GM10248 (cell line): ENCODE measurements at regions not wholly inside any gene's neighbourhood (a gene's known extent, or its start where the extent isn't known, plus 50 kb on each side); places are given as distances from the start of the nearest gene placed in this dataset.
"Not testable (repeated sequence)": the region's sequence is repeated elsewhere in the genome, so short reads cannot be mapped to it uniquely, and the experiment has no call there.

Source experiments
- CTCF ChIA-PET: fragments of 300-600 bp; sonication (Branson Sonifier 250); formaldehyde crosslinking; extraction: SDS; loops from one replicate; lab custom pipeline; 2021; ENCODE audit warnings: antibody characterized with exemption; lab: Yijun Ruan, JAX
- POLR2A ChIA-PET: fragments of 350-650 bp; sonication (Branson Sonifier 250); formaldehyde crosslinking; extraction: SDS; loops from one replicate; lab custom pipeline; 2020; ENCODE audit warnings: antibody characterized with exemption; lab: Yijun Ruan, JAX
- DNase-seq: peaks from one replicate; pipeline ENCODE4 v3.0.0; 2012; ENCODE audit errors: extremely low spot score
- CTCF ChIP-seq: IDR thresholded peaks from 2 replicates; pipeline ENCODE4 v1.5.1; 2012; ENCODE audit warnings: mild to moderate bottlenecking, low read depth; ENCODE audit errors: extremely low read depth, missing control alignments, control extremely low read depth

GRCh38 chr3:168684519-168684918, 588.8 kb upstream of the GOLIM4 start:
- DNase-seq = no peak
- ChIA-PET POLR2A (no interaction called here), CTCF (interaction anchor here (1.0 kb wide), 1 partner anchor 108 kb away, joined by 3 read pairs; no protein-coding TSS in a partner anchor)
- no peak for TF ChIP-seq CTCF

- TF ChIP-seq CTCF = no peak
- CTCF ChIA-PET = interaction anchor here (1.4 to 1.5 kb wide), 2 partner anchors 15 to 58 kb away, joined by 3 to 4 read pairs; no protein-coding TSS in a partner anchor
Observed at GRCh38 chr3:168678730-168679129, 583.0 kb upstream of the GOLIM4 start.

GRCh38 chr3:168671091-168671490, 575.4 kb upstream of the GOLIM4 start:
- POLR2A ChIA-PET = no interaction called here
- TF ChIP-seq CTCF = no peak
- no peak for DNase-seq
- CTCF ChIA-PET = no interaction called here

More at GRCh38 chr3:168678730-168679129, 583.0 kb upstream of the GOLIM4 start:
- no peak for DNase-seq
- POLR2A ChIA-PET = no interaction called here

GRCh38 chr3:168660879-168661657, 565.3 kb upstream of the GOLIM4 start:
- CTCF ChIA-PET = interaction anchor here (0.9 to 2.2 kb wide), 4 partner anchors 25 to 68 kb away, joined by 3 to 5 read pairs (median 4); no protein-coding TSS in a partner anchor
- POLR2A ChIA-PET, DNase-seq: not testable (repeated sequence)

- no peak for DNase-seq
- ChIA-PET POLR2A (no interaction called here), CTCF (no interaction called here)
- no peak for TF ChIP-seq CTCF
Observed at GRCh38 chr3:168659015-168659414, 563.3 kb upstream of the GOLIM4 start.

GRCh38 chr3:168655611-168656010, 559.9 kb upstream of the GOLIM4 start:
- no peak for DNase-seq
- ChIA-PET CTCF (no interaction called here), POLR2A (no interaction called here)
- no peak for TF ChIP-seq CTCF

GRCh38 chr3:168654700-168655099, 559.0 kb upstream of the GOLIM4 start:
- CTCF ChIA-PET = no interaction called here
- no peak for TF ChIP-seq CTCF
- DNase-seq = no peak
- POLR2A ChIA-PET = no interaction called here
